Spleen (tissue), 11 donors: ENCODE measurements at regions not wholly inside any gene's neighbourhood (a gene's known extent, or its start where the extent isn't known, plus 50 kb on each side); places are given as distances from the start of the nearest gene placed in this dataset.
"Not testable (repeated sequence)": the region's sequence is repeated elsewhere in the genome, so short reads cannot be mapped to it uniquely, and the experiment has no call there.

Source experiments
- DNase-seq: peaks from one replicate; pipeline ENCODE4 v3.0.0-alpha.2; 2020
- H3K27ac ChIP-seq, 8 donors: fragments of 200-600 bp; sonication (generic) in 7 of 8; 1 replicate in 4 of 8; 2 replicates in 4 of 8; pipeline versions ENCODE4 v1.5.0 to v1.8.0; 2016 to 2021; ENCODE audit warnings: inconsistent platforms in 4 of 8, mild to moderate bottlenecking in 4 of 8, moderate library complexity in 1 of 8
- H3K27me3 ChIP-seq, 7 donors: fragments of 200-600 bp; sonication (generic) in 6 of 7; replicated peaks in 1 of 7; 1 replicate in 4 of 7; 2 replicates in 3 of 7; pipeline versions ENCODE4 v1.5.0 to v1.8.0; 2016 to 2021; ENCODE audit warnings: inconsistent platforms in 3 of 7, mild to moderate bottlenecking in 1 of 7
- H3K36me3 ChIP-seq, 6 donors: fragments of 200-600 bp; sonication (generic) in 5 of 6; 1 replicate in 4 of 6; 2 replicates in 2 of 6; pipeline versions ENCODE4 v1.5.0 to v1.8.0; 2016 to 2021; ENCODE audit warnings: inconsistent platforms in 2 of 6
- H3K4me1 ChIP-seq, 6 donors: fragments of 200-600 bp; sonication (generic) in 5 of 6; 1 replicate in 3 of 6; 2 replicates in 3 of 6; pipeline versions ENCODE4 v1.5.0 to v1.8.0; 2016 to 2021; ENCODE audit warnings: inconsistent platforms in 3 of 6
- H3K4me3 ChIP-seq, 8 donors: fragments of 200-600 bp; sonication (generic) in 7 of 8; 1 replicate in 4 of 8; 2 replicates in 4 of 8; pipeline versions ENCODE4 v1.5.0 to v1.8.0; 2016 to 2021; ENCODE audit warnings: inconsistent platforms in 4 of 8, mild to moderate bottlenecking in 4 of 8, moderate library complexity in 2 of 8
- H3K9me3 ChIP-seq, 8 donors: fragments of 200-600 bp; sonication (generic) in 7 of 8; 1 replicate in 4 of 8; 2 replicates in 4 of 8; pipeline versions ENCODE4 v1.5.0 to v1.8.0; 2016 to 2021; ENCODE audit warnings: inconsistent platforms in 4 of 8
- POLR2A ChIP-seq, 3 donors: fragments of 450-650 bp; IDR thresholded peaks; one replicate each; pipeline ENCODE4 v1.5.1; 2017; ENCODE audit warnings: antibody characterized with exemption in 3 of 3, mild to moderate bottlenecking in 1 of 3
- POLR2AphosphoS5 ChIP-seq, 3 donors: sonication (generic); formaldehyde crosslinking; IDR thresholded peaks; one replicate each; pipeline ENCODE4 v1.5.1; 2017; ENCODE audit warnings: antibody characterized with exemption in 3 of 3
- WGBS, 5 donors: extraction: QIAGEN DNeasy Blood & Tissue Kit in 3 of 5; methylation state at CpG; one replicate each; pipeline versions ENCODE4 v1.1.5 to v1.1.7; 2013 to 2018; 5-methylcytosine and 5-hydroxymethylcytosine counted together
- intact Hi-C: fragments of 100-400 bp; cut with DNase I; formaldehyde crosslinking; loops from one replicate; pipeline ENCODE4 v1.15.0; 2023; ENCODE audit warnings: low total_unique reads
- TF ChIP-seq, protein P1 (sequence below), 11 experiments: fragments of 200-600 bp in 7 of 11; fragments of 450-650 bp in 4 of 11; sonication (generic) in 4 of 11; IDR thresholded peaks in 8 of 11; conservative IDR thresholded peaks in 3 of 11; 1 replicate in 7 of 11; 2 replicates in 4 of 11; pipeline versions ENCODE4 v1.4.0 to v1.8.0; 2016 to 2021; ENCODE audit warnings: antibody characterized with exemption in 11 of 11, inconsistent platforms in 4 of 11, mild to moderate bottlenecking in 1 of 11
- donor health status: healthy with polysubstance abuse.
- donor health status: DM: no; HTN: no; CAD: no; lungs with moderate emphysema.
- donor health status: DM: no; HTN: no; CAD: no.
- donor health status: Bipolar disorder and iron deficiency.
- donor health status: healthy.
- donor health status: DM: no; HTN: no; CAD: no.
- donor health status: DM: yes; HTN: yes; CAD: no.

DNA sequence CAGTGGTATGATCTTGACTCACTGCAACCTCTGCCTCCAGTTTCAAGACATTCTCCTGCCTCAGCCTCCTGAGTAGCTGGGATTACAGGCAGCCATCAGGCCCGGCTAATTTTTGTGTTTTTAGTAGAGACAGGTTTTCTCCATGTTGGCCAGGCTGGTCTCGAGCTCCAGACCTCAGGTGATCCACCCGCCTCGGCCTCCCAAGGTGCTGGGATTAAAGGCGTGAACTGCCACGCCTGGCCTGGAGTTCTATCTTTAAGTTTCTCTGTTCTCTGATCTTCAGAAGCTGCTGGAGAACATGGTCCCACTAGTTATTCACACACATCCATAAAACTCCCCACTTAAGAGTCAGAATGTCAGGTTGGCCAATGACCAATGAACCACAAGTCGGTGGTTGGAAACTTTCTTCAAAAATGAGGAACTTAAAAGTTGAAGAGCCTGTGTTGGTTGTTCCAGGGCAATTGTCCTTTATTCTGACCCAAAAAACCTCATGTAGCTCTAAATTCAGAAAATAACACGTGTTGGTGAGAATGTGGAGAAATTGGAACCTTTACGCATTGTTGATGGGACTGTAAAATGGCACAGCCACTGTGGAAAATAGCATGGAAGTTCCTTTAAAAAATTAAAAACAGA lies 55.9 kb upstream of the PIK3CB start:
- Histone ChIP-seq H3K27ac (peak overlapping the region in 7 of 8 donors; percentile 33 to 84 (median 77)), H3K4me3 (peak overlapping the region in 1 of 8 donors; percentile 37)
- WGBS, 5 donors = 45 to 61% (median 55%) methylated on average over 9 of the region's 9 CpGs

DNA sequence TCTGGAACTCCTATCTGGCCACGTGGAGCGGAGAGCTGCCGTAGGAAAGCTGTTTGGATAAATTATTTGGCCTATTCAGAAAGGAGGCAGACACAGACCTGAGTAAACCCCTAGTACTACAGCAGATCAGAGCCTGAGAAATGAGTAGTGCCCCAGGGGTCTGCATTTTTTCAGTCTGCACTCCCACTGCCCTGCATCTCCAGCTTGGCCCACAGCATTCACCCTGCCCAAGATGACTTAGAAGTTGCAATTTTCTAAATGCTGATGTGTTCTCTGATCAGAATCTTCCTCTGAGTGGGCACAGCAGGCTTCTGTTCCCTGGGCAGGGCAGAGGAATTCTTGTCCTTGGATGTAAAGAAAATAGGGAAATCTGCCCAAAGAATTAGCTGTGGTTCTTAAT lies 55.1 kb upstream of the PIK3CB start:
- WGBS, 5 donors = 85 to 100% (median 96%) methylated on average over 3 of the region's 3 CpGs
- TF ChIP-seq, protein P1, sequence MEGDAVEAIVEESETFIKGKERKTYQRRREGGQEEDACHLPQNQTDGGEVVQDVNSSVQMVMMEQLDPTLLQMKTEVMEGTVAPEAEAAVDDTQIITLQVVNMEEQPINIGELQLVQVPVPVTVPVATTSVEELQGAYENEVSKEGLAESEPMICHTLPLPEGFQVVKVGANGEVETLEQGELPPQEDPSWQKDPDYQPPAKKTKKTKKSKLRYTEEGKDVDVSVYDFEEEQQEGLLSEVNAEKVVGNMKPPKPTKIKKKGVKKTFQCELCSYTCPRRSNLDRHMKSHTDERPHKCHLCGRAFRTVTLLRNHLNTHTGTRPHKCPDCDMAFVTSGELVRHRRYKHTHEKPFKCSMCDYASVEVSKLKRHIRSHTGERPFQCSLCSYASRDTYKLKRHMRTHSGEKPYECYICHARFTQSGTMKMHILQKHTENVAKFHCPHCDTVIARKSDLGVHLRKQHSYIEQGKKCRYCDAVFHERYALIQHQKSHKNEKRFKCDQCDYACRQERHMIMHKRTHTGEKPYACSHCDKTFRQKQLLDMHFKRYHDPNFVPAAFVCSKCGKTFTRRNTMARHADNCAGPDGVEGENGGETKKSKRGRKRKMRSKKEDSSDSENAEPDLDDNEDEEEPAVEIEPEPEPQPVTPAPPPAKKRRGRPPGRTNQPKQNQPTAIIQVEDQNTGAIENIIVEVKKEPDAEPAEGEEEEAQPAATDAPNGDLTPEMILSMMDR (IDR thresholded peaks at IDR 0.05 in 8 of 11, conservative IDR thresholded peaks at IDR 0.05 in 3 of 11) = no peak
- TF ChIP-seq POLR2AphosphoS5 (IDR thresholded peaks at IDR 0.05) = no peak
- no peak for TF ChIP-seq POLR2A (IDR thresholded peaks at IDR 0.05)
- no peaks in the 10 kb centered on the region for H3K9me3 ChIP-seq
- H3K27ac ChIP-seq = peak overlapping the region in 5 of 8 donors; percentile 26 to 84 (median 58)
- no peaks in the 10 kb centered on the region for H3K27me3 ChIP-seq
- peak overlapping the region in 1 of 8 donors; percentile 2 for H3K4me3 ChIP-seq
- H3K4me1 ChIP-seq = peaks cover 0 to 34% (median 8%) of the 10 kb centered on the region in 6 donors
- no peaks in the 10 kb centered on the region for H3K36me3 ChIP-seq
- intact Hi-C loops = no loop called here
- DNase-seq = no peak

More for the DNA sequence above, 55.9 kb upstream of the PIK3CB start:
- no peak for DNase-seq
- no peaks in the 10 kb centered on the region for H3K36me3 ChIP-seq
- intact Hi-C loops = no loop called here
- peaks cover 0 to 34% (median 8%) of the 10 kb centered on the region in 6 donors for H3K4me1 ChIP-seq
- H3K9me3 ChIP-seq = no peaks in the 10 kb centered on the region
- H3K27me3 ChIP-seq = no peaks in the 10 kb centered on the region
- TF ChIP-seq POLR2AphosphoS5 (IDR thresholded peaks at IDR 0.05) (no peak), POLR2A (IDR thresholded peaks at IDR 0.05) (no peak)
- TF ChIP-seq, protein P1 (IDR thresholded peaks at IDR 0.05 in 8 of 11, conservative IDR thresholded peaks at IDR 0.05 in 3 of 11) = no peak

DNA sequence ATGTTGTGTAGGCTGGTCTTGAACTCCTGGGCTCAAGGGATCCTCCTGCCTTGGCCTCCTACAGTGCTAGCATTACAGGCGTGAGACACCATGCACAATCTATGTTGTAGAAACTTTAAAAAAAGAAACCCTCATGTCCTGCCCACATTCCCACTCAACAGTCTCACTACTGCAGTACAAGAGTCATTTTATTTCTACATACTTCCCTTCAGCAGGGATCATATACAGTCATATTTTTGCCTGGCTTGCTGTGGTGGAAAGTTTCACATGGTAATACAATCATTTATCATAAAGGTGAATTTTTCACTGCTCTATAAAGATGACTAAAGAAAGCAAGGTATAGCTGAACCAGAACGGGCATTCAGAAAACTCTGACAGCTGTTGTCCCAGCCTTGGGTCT lies 53.8 kb upstream of the PIK3CB start:
- Histone ChIP-seq H3K27me3 (no peaks in the 10 kb centered on the region), H3K9me3 (no peaks in the 10 kb centered on the region), H3K36me3 (no peaks in the 10 kb centered on the region), H3K27ac (peak overlapping the region in 5 of 8 donors; percentile 26 to 84 (median 54)), H3K4me3 (no peak overlapping the region), H3K4me1 (peaks cover 0 to 34% (median 8%) of the 10 kb centered on the region in 6 donors)
- intact Hi-C loops = no loop called here
- WGBS, 5 donors = 44 to 81% (median 60%) methylated on average over 2 of the region's 2 CpGs
- TF ChIP-seq POLR2A (IDR thresholded peaks at IDR 0.05) (no peak), POLR2AphosphoS5 (IDR thresholded peaks at IDR 0.05) (no peak)
- TF ChIP-seq, protein P1 (IDR thresholded peaks at IDR 0.05 in 8 of 11, conservative IDR thresholded peaks at IDR 0.05 in 3 of 11) = no peak
- no peak for DNase-seq

DNA sequence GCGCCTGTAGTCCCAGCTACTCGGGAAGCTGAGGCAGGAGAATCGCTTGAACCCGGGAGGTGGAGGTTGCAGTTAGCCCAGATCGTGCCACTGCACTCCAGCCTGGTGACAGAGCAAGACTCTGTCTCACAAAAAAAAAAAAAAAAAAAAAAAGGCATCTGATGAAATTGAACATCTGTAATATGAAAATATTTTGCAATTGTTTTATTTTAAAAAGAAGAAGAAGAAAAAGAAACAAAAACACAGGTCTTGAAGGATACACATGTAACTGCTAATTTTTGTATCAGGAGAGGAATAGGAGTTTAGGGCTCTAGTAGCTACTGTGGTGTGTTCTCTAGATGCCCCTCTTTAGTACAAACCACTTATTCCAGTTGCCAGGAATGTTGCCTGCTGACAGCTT lies 51.4 kb upstream of the PIK3CB start:
- H3K36me3 ChIP-seq, H3K27ac ChIP-seq, H3K9me3 ChIP-seq, intact Hi-C loops, H3K27me3 ChIP-seq, H3K4me3 ChIP-seq, DNase-seq: not testable (repeated sequence)
- 71 to 89% (median 88%) methylated on average over 5 of the region's 5 CpGs for WGBS, 5 donors
- peaks cover 0 to 25% (median 5%) of the 10 kb centered on the region in 6 donors for H3K4me1 ChIP-seq
